VCaP (cell line): ENCODE measurements at regions not wholly inside any gene's neighbourhood (a gene's known extent, or its start where the extent isn't known, plus 50 kb on each side); places are given as distances from the start of the nearest gene placed in this dataset.

ENCODE experiments used
- H3K27ac ChIP-seq: fragments of 450-650 bp; 2 replicates; pipeline ENCODE4 v1.5.1; 2017
- TF ChIP-seq, protein P1 (sequence below): fragments of 450-650 bp; conservative IDR thresholded peaks from 2 replicates; pipeline ENCODE4 v1.5.1; 2017; ENCODE audit warnings: mild to moderate bottlenecking, moderate library complexity

DNA sequence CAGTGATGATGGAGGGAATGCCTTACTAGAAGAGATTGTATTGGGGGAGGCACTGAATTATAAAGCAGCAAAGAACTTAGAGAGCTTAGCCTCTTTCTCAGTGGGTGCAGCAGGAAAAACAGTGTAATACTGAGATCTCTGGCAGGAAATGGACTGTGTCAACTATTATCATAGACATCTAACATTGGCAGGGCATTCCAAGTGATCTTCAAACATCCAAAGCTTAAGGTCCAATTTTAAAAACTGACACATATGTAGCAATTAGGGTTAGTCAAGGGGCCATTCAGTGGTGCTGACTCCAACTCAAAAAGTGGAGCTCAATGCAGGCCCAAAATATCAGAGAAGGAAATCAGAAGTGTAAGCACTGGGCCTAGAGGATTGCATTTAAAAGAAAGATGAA, 106.6 kb upstream of the DDX18 start:
- TF ChIP-seq, protein P1, sequence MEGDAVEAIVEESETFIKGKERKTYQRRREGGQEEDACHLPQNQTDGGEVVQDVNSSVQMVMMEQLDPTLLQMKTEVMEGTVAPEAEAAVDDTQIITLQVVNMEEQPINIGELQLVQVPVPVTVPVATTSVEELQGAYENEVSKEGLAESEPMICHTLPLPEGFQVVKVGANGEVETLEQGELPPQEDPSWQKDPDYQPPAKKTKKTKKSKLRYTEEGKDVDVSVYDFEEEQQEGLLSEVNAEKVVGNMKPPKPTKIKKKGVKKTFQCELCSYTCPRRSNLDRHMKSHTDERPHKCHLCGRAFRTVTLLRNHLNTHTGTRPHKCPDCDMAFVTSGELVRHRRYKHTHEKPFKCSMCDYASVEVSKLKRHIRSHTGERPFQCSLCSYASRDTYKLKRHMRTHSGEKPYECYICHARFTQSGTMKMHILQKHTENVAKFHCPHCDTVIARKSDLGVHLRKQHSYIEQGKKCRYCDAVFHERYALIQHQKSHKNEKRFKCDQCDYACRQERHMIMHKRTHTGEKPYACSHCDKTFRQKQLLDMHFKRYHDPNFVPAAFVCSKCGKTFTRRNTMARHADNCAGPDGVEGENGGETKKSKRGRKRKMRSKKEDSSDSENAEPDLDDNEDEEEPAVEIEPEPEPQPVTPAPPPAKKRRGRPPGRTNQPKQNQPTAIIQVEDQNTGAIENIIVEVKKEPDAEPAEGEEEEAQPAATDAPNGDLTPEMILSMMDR, result no peak
- H3K27ac ChIP-seq, result peak overlapping the region; percentile 54; the same call in 1 of the 2 replicates

DNA sequence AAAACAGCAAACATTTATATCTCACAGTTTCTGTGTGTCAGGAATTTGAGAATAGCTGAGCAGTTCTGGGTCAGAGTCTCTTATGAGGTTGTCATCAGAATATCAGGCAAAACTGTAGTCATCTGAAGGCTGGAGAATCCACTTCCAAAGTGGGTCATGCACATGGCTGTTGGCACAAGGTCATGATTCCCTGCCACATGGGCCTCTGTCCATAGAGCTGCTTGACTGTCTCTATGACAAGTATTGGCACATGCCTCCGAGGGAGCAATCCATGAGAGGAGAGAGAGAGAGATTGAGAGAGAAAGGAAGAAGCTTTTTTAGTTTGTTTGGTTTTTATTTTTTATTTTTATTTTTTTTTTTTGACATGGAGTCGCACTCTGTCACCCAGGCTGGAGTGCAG, 101.8 kb upstream of the DDX18 start:
- H3K27ac ChIP-seq, result no peak overlapping the region
- TF ChIP-seq, protein P1, result no peak

DNA sequence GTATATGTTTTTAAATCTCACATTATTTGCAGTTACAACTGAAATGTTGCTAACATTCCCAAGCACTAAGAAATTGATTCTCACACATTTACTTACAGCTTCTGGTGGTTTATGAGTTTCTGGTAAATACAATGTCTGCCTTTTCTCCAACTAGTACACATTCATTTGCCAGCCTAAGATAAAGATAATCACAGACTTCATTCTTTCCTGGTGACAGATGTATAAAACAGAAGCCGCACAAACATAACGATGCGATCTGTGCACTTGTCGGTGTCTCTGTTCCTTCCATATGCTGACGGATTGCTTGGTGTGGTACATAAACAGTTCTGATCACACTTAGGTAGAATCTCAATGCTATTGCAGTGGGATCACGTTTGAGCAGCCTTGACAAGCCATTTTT, 100.4 kb upstream of the DDX18 start:
- no peak overlapping the region for H3K27ac ChIP-seq

DNA sequence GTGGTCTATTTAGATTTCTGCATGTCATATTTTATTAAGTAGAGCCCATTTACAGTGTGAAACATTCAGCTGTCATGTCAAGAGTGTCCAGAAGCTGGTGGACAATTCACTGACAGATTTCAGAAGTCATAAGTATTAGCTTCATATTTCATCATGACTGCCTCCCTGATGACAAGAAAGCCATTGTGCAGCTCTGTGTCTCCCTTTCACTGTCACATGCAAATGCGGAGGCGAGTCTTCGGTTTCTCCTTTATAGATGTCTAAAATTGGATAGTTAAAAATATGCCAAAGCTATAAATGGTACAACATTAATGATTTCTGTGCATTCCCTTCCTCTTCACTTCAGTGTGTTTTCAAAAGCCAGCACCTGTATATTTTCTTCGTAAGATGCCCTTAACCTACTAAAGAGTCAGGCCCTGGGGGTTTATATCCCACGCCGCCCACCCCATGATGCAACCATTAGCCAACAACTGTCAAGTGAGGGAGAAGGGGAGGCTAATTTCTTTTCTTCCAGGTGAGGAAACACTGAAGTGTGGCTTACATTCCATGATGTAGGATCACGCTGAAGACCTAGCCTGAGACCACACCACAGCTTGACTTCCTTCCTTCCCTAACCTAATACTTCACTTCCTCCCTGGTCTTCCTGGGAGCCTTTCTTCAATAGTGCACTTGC, 99.6 kb upstream of the DDX18 start:
- H3K27ac ChIP-seq, result no peak overlapping the region
- TF ChIP-seq, protein P1, result no peak

More for the DNA sequence above, 100.4 kb upstream of the DDX18 start:
- TF ChIP-seq, protein P1, result no peak

DNA sequence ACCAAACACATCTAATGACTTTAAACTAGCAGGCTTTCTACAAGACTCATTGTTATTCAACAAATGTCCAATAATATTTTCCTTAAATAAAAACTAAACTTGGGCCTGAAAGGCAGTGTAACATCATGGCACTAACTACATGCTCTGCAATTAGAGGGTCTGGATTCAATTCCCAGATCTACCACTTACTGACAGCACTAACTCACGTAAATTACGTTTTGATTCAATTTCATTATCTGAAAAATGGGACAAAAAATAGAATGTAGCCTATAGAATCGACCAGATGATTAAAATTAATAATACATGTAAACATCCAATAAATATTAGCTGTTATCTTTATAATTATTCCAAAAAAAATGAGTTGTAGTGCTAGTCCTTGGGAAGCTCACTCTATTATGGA, 98.0 kb upstream of the DDX18 start:
- TF ChIP-seq, protein P1, result no peak
- peak overlapping the region; percentile 54 for H3K27ac ChIP-seq

DNA sequence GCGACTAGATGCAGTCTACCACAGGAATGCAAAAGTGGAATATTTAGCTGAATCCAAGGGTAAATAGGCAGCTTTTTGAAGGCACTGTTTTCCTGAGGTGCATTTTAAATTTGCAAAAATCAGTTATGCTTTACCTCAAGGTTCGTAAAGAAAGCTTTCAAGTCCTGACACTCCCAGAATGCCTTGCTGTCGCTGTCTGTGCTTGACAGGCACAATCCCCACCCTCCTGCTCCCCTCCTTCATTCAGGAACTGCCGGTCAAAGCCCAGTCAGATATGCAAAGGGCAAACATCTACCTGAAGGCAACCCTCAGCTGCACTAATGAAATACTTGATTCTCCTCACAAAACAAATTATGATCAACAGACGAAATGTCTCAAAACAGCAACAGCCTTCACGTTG, 97.4 kb upstream of the DDX18 start:
- TF ChIP-seq, protein P1, result no peak
- H3K27ac ChIP-seq, result peak overlapping the region; percentile 54

DNA sequence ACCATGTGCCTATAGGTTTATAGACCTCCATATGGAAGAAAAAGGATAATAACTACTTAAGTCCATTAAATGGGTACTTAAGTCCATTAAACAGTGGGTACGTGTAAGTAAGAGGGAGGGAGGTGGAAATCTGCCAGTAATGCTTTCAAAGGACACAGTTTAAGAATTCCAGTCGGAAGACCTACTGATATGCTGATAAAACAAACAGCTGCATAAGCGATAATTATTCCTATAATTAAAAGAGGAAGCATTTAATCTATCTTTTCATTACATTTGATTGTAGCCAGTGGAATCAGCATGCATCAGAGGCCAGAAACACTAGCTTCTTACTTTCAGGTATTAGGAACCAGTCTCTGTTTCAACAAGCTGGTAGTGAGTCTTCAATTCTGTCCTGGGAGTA, 96.4 kb upstream of the DDX18 start:
- no peak overlapping the region; the same call in 1 of the 2 replicates for H3K27ac ChIP-seq
- TF ChIP-seq, protein P1, result no peak
